B cell (primary cell): ENCODE measurements at regions not wholly inside any gene's neighbourhood (a gene's known extent, or its start where the extent isn't known, plus 50 kb on each side); places are given as distances from the start of the nearest gene placed in this dataset.

Experiments
- ATAC-seq: fragments of 200-7000 bp; cut with Tn5 transposase; one replicate; pipeline ENCODE4 v1.10.0; 2021; ENCODE audit warnings: low read depth, mild to moderate bottlenecking, moderate number of reproducible peaks, moderate library complexity
- CTCF ChIA-PET: fragments of 350-600 bp; sonication (Branson Sonifier 250); formaldehyde crosslinking; loops from one replicate; lab custom pipeline; 2021; ENCODE audit warnings: antibody characterized with exemption, inconsistent platforms; lab: Charles Lee
- POLR2A ChIA-PET: fragments of 350-600 bp; sonication (Branson Sonifier 250); formaldehyde crosslinking; loops from one replicate; lab custom pipeline; 2021; ENCODE audit warnings: antibody characterized with exemption; lab: Charles Lee
- DNase-seq: peaks from one replicate; pipeline ENCODE4 v3.0.0; 2013
- H2AFZ ChIP-seq: 2 replicates; pipeline ENCODE4 v1.6.1; 2012; ENCODE audit warnings: mild to moderate bottlenecking, low read depth, low read length; ENCODE audit not compliant: insufficient read depth, poor library complexity, severe bottlenecking
- H3K27ac ChIP-seq, 2 donors: 1 replicate in 1 of 2; 2 replicates in 1 of 2; pipeline ENCODE4 v1.5.1; 2012 to 2013; ENCODE audit warnings: low read length in 2 of 2, mild to moderate bottlenecking in 2 of 2, moderate library complexity in 1 of 2
- H3K27me3 ChIP-seq, 4 experiments: fragments of 200-600 bp in 1 of 4; sonication (generic) in 1 of 4; replicated peaks in 1 of 4; 1 replicate in 2 of 4; 2 replicates in 2 of 4; pipeline versions ENCODE4 v1.6.1 to v1.7.0; 2013 to 2016; ENCODE audit warnings: low read length in 3 of 4, mild to moderate bottlenecking in 2 of 4, mixed read lengths in 1 of 4, moderate library complexity in 1 of 4; ENCODE audit not compliant: insufficient read depth in 4 of 4, control insufficient read depth in 3 of 4; ENCODE audit errors: control extremely low read depth in 1 of 4
- H3K36me3 ChIP-seq, 2 experiments: replicated peaks in 1 of 2; 1 replicate in 1 of 2; 2 replicates in 1 of 2; pipeline versions ENCODE4 v1.6.1 to v1.7.1; 2013; ENCODE audit warnings: low read length in 1 of 2; ENCODE audit not compliant: insufficient read depth in 2 of 2, control insufficient read depth in 1 of 2; ENCODE audit errors: control extremely low read depth in 1 of 2, extremely low read depth in 1 of 2
- H3K4me1 ChIP-seq, 2 donors: fragments of 200-600 bp in 1 of 2; sonication (generic) in 1 of 2; 1 replicate in 1 of 2; 2 replicates in 1 of 2; pipeline versions ENCODE4 v1.5.1 to v1.6.1; 2013 to 2017; ENCODE audit warnings: low read length in 2 of 2; ENCODE audit not compliant: control insufficient read depth in 2 of 2, insufficient read depth in 2 of 2
- H3K4me2 ChIP-seq: replicated peaks from 2 replicates; pipeline ENCODE3; 2012; ENCODE audit warnings: mild to moderate bottlenecking, low read depth, low read length; ENCODE audit not compliant: poor library complexity, severe bottlenecking
- H3K4me3 ChIP-seq, 5 experiments: fragments of 200-600 bp in 1 of 5; sonication (generic) in 1 of 5; 1 replicate in 3 of 5; 2 replicates in 2 of 5; pipeline versions ENCODE4 v1.5.1 to v1.7.0; 2011 to 2016; ENCODE audit warnings: low read length in 4 of 5, mild to moderate bottlenecking in 4 of 5, low read depth in 2 of 5, control low read depth in 1 of 5, moderate library complexity in 1 of 5; ENCODE audit not compliant: insufficient read depth in 1 of 5; ENCODE audit errors: control extremely low read depth in 1 of 5, extremely low read depth in 1 of 5
- H3K79me2 ChIP-seq: fragments of 200-600 bp; sonication (generic); one replicate; pipeline ENCODE4 v1.6.0; 2016; ENCODE audit warnings: low read length; ENCODE audit not compliant: control insufficient read depth, insufficient read depth
- H3K9ac ChIP-seq: fragments of 200-600 bp; sonication (generic); 2 replicates; pipeline ENCODE4 v1.6.1; 2017; ENCODE audit warnings: mild to moderate bottlenecking, low read length, moderate library complexity
- H3K9me3 ChIP-seq, 3 donors: one replicate each; pipeline versions ENCODE4 v1.6.1 to v1.7.1; 2013; ENCODE audit warnings: low read length in 2 of 3; ENCODE audit not compliant: control insufficient read depth in 2 of 3, insufficient read depth in 1 of 3; ENCODE audit errors: control extremely low read depth in 1 of 3
- H4K20me1 ChIP-seq: 2 replicates; pipeline ENCODE4 v1.6.0; 2012; ENCODE audit warnings: mild to moderate bottlenecking, low read length; ENCODE audit not compliant: insufficient read depth, control insufficient read depth, poor library complexity, severe bottlenecking
- H3K27ac Mint-ChIP-seq: one replicate; pipeline ENCODE4 v1.8.0; 2021; ENCODE audit warnings: mixed read lengths
- H3K27me3 Mint-ChIP-seq: one replicate; pipeline ENCODE4 v1.8.0; 2021; ENCODE audit warnings: mixed read lengths
- H3K4me1 Mint-ChIP-seq: one replicate; pipeline ENCODE4 v1.8.0; 2021; ENCODE audit warnings: mixed read lengths
- H3K4me3 Mint-ChIP-seq: one replicate; pipeline ENCODE4 v1.8.0; 2021; ENCODE audit warnings: mixed read lengths
- H3K9me3 Mint-ChIP-seq: one replicate; pipeline ENCODE4 v1.8.0; 2022; ENCODE audit warnings: mixed read lengths; ENCODE audit not compliant: insufficient read depth
- EZH2 ChIP-seq: IDR thresholded peaks from 2 replicates; pipeline ENCODE4 v1.6.1; 2012; ENCODE audit warnings: borderline replicate concordance, low read depth, mild to moderate bottlenecking, moderate library complexity, low read length; ENCODE audit not compliant: insufficient read depth, poor library complexity, severe bottlenecking
- WGBS: methylation state at CpG from one replicate; pipeline ENCODE4 v1.1.5; 2013; ENCODE audit warnings: missing lambda C conversion rate; ENCODE audit not compliant: insufficient coverage; 5-methylcytosine and 5-hydroxymethylcytosine counted together
- intact Hi-C: fragments of 100-400 bp; cut with micrococcal nuclease; formaldehyde crosslinking; loops from one replicate; pipeline ENCODE4 v1.10.0; 2022
- TF ChIP-seq, protein P1 (sequence below): fragments of 200-600 bp; IDR thresholded peaks from one replicate; pipeline ENCODE4 v1.8.0; 2022; ENCODE audit warnings: antibody characterized with exemption, mild to moderate bottlenecking

GRCh38 chr3:158005391-158006100 is 100.7 kb downstream of the SHOX2 start:
- H2AFZ ChIP-seq, result no peak overlapping the region
- DNase-seq, result no peak
- TF ChIP-seq, protein P1, sequence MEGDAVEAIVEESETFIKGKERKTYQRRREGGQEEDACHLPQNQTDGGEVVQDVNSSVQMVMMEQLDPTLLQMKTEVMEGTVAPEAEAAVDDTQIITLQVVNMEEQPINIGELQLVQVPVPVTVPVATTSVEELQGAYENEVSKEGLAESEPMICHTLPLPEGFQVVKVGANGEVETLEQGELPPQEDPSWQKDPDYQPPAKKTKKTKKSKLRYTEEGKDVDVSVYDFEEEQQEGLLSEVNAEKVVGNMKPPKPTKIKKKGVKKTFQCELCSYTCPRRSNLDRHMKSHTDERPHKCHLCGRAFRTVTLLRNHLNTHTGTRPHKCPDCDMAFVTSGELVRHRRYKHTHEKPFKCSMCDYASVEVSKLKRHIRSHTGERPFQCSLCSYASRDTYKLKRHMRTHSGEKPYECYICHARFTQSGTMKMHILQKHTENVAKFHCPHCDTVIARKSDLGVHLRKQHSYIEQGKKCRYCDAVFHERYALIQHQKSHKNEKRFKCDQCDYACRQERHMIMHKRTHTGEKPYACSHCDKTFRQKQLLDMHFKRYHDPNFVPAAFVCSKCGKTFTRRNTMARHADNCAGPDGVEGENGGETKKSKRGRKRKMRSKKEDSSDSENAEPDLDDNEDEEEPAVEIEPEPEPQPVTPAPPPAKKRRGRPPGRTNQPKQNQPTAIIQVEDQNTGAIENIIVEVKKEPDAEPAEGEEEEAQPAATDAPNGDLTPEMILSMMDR, result no peak
- no peak for TF ChIP-seq EZH2
- H3K79me2 ChIP-seq, result no peaks in the 10 kb centered on the region
- H3K4me3 ChIP-seq, result no peak overlapping the region
- ChIA-PET CTCF (no interaction called here), POLR2A (no interaction called here)
- H3K4me1 ChIP-seq, result no peaks in the 10 kb centered on the region
- 85% methylated on average over 6 of the region's 10 CpGs for WGBS
- no peaks in the 10 kb centered on the region for H3K36me3 ChIP-seq
- no peak overlapping the region for H3K4me2 ChIP-seq
- peaks cover 9% of the 10 kb centered on the region for H3K9me3 Mint-ChIP-seq
- H3K27me3 ChIP-seq, result no peaks in the 10 kb centered on the region
- intact Hi-C loops, result no loop called here
- H3K9me3 ChIP-seq, result peaks cover 0 to 6% (median 3%) of the 10 kb centered on the region in 3 donors
- no peak overlapping the region for H3K9ac ChIP-seq
- no peak overlapping the region for H3K27ac ChIP-seq
- no peak for ATAC-seq
- no peak overlapping the region for H3K4me3 Mint-ChIP-seq
- no peaks in the 10 kb centered on the region for H3K27me3 Mint-ChIP-seq
- no peaks in the 10 kb centered on the region for H4K20me1 ChIP-seq
- H3K4me1 Mint-ChIP-seq, result no peaks in the 10 kb centered on the region
- H3K27ac Mint-ChIP-seq, result no peak overlapping the region

GRCh38 chr3:157999246-157999645 is 107.0 kb downstream of the SHOX2 start:
- Histone ChIP-seq H4K20me1 (no peaks in the 10 kb centered on the region), H3K4me3 (no peak overlapping the region), H2AFZ (no peak overlapping the region), H3K4me1 (no peaks in the 10 kb centered on the region), H3K4me2 (no peak overlapping the region), H3K9ac (no peak overlapping the region), H3K27ac (no peak overlapping the region), H3K27me3 (no peaks in the 10 kb centered on the region), H3K79me2 (no peaks in the 10 kb centered on the region), H3K9me3 (peaks cover 0 to 7% (median 1%) of the 10 kb centered on the region in 3 donors), H3K36me3 (no peaks in the 10 kb centered on the region)
- Mint-ChIP-seq H3K4me3 (no peak overlapping the region), H3K27ac (no peak overlapping the region), H3K9me3 (peaks cover 4% of the 10 kb centered on the region), H3K27me3 (no peaks in the 10 kb centered on the region), H3K4me1 (no peaks in the 10 kb centered on the region)
- no peak for TF ChIP-seq EZH2
- TF ChIP-seq, protein P1, result no peak
- DNase-seq (no peak), ATAC-seq (no peak)
- no CpG with 5 or more reads among the region's 5 CpGs for WGBS
- ChIA-PET CTCF (no interaction called here), POLR2A (no interaction called here)
- intact Hi-C loops, result no loop called here
